ENCODE measurements at regions not wholly inside any gene's neighbourhood (a gene's known extent, or its start where the extent isn't known, plus 50 kb on each side); places are given as distances from the start of the nearest gene placed in this dataset.

DNA sequence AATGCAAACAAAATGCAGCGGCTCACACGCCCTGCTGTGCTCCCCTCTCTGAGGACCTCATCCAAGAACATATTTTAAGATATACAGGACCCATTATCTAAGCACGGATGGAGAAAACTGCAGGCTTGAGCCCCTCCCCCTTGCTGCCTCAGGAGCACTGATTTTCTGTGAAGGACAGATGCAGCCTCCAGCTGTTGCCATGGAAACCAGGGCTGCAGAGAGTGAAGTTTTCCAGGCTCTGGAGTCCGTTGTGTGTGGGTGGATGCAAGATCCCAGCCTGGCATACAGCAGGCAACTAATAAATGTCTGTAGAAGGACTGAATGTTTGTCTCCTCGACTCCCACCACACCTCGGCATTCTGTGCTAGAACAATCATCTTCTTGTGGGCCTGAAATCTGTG, 105.6 kb upstream of the PEG3 start:
- DNase-seq (ENCODE audit: low spot score), result no peak

DNA sequence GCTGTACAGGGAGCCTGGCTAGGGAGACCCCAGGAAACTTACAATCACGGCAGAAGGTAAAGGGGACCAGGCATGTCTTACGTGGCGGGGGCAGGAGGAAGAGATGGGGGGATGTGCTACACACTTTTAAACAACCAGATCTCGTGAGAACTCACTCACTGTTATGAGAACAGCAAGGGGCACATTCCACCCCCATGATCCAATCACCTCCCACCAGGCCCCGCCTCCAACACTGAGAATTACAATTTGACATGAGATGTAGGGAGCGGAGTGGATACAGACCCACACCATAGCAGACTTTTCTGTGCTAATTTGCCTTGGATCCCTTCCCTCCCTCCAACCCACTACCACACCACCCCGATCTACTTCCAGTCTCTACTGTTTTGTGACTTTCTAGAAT, 106.7 kb upstream of the PEG3 start:
- DNase-seq (ENCODE audit: low spot score), result no peak

- DNase-seq (ENCODE audit: low spot score), result no peak
These were observed 109.1 kb upstream of the PEG3 start for GRCh38 chr19:56949626-56950025.

DNA sequence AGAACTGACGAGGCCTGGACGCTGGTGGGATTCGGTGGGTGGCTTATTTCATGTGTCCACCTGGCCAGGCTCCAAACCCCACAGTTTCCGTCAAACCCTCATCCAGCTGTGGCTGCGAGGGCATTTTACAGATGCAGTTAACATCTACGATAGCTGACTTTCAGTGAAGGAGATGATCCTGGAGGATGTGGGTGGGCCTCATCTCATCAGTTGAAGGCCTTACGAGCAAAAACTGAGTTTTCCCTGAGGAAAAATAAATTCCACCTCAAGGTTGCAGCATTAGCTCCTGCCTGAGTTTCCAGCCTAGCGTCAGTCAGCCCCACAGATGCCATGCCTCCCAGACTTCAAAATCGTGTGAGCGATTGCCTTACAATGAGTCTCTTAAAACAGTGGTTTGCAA, 111.1 kb upstream of the PEG3 start:
- no peak for DNase-seq (ENCODE audit: low spot score)

GRCh38 chr19:56953470-56953869, 112.9 kb upstream of the PEG3 start:
- no peak for DNase-seq (ENCODE audit: low spot score)

DNA sequence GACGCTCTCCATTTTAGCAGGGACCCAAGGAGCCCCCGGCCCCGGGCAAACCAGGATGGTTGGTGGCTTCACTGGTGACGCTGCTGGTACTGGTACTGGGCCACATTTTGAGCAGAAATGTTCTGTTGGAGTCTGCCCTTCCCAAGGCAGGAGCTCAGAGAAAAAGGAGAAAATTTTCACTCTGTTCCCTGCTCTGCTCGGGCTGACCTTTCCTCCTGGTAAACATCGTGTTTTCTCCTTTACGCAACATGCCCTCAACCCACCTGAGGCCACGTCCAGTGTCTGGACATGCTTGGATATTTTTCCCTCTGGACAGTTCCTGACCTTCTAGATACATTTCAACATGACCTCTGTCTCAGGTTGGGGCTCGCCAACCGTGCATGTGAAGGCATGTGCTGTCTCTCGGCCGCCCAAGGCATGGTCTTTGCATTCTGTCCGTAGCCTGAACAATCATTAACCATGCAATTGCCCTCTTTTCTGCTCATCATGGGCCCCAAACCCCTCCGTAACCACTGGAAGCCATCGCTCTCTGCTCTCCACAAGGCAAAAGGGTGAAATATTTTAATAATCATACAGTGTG, 115.2 kb upstream of the PEG3 start:
- DNase-seq (ENCODE audit: low spot score), result no peak

GRCh38 chr19:56956503-56957226, 116.1 kb upstream of the PEG3 start:
- DNase-seq (ENCODE audit: low spot score), result no peak

DNA sequence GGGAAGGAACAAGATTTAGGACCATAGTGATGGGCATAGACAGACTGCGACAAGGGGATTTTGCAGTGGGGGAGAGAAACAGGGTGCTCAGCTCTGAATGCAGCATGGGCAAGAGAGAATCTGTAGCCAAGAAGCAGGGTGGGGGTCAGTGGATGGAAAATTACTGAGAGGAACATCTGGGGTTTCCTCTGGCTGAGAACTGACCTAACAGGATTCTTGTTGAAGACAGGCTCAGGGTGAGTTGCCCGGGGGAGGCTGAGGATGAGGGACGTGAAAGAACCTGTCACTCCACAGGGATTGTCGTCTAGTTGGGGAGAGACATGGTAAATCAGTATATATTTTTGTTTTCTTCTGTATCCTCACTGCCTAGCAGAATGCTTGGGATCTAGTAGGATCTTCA, 118.7 kb upstream of the PEG3 start:
- no peak for DNase-seq (ENCODE audit: low spot score)

DNA sequence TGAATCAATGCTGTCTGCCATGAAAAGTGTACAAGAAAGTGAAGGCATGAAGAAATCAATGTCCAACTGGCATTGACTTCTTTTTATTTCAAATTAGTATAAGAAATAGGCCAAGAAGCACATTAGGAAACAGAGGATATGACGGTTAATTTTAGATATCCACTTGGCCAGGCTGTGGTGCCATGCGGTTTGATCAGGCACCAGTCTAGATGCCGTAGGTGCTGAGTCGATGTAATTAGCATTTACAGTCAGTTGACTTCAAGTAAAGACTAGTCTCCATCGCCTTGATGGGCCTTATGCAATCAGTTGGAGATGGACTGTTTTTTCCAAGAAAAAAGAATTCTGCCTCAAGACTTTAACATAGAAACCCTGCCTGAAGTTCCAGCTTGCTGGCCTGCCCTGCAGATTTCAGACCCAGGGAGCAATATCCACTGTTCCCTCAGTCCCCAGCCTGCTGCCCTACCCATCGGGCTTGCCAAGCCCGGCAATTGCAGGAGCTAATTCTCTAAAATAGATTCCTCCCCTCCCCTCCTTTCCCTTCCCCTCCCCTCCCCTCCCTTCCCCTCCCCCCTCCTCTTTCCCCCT, 120.5 kb upstream of the PEG3 start:
- no peak for DNase-seq (ENCODE audit: low spot score)

DNA sequence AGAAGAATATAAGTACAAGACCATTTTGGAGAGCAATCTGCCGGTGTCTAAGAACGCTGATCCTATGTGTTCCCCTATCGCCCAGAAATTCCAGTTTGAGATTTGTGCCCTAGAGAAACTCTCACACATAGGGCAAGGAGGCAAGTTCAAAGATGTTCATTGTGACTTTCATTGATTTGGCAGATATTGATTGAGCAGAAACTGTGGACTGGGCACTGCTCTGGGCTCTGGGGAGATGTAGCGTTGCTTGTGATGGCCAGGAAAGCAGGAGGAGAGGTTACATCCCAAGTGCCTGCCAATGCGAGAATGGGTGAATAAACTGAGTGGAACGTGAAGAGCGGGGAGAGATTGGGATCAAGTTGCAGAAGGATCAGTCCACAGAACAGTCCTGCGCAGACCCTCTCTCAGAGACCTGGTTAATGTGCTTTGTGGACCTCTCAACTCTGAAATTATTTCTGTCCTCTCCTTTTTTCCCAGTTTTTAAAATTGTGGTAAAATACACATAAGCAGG, 123.9 kb upstream of the PEG3 start:
- DNase-seq (ENCODE audit: low spot score), result no peak

DNA sequence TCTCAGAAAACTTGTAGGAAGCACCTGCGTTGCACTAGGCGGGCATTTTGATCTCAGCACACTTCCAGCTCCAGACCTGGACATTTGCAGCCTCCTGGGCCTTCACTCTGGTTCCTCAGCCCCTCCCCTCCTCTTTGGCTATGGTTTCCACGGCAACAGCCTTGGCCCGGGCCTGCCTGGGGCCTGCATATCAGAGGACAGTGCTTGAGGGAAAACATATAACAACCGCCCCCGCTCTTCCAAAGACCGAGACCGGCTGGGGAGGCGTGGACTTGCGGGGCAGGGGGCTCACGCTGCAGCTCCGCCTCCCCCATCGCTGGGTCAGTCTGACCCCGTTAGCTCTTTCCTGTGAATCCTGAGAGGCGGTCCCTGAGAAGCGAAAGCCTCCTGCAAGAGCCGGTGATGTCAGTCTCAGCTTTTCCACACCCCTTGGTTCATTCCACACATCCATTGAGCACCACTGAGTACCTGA, 125.7 kb upstream of the PEG3 start:
- DNase-seq (ENCODE audit: low spot score), result no peak

GRCh38 chr19:56966697-56967299, 126.3 kb upstream of the PEG3 start:
- DNase-seq (ENCODE audit: low spot score), result no peak

- no peak for DNase-seq (ENCODE audit: low spot score)
These were observed 128.6 kb upstream of the PEG3 start for GRCh38 chr19:56969156-56969555.

- DNase-seq (ENCODE audit: low spot score), result peak; percentile 10
These were observed 129.2 kb upstream of the PEG3 start for GRCh38 chr19:56969759-56970178.

GRCh38 chr19:56971230-56971629, 130.7 kb upstream of the PEG3 start:
- DNase-seq (ENCODE audit: low spot score), result no peak

DNA sequence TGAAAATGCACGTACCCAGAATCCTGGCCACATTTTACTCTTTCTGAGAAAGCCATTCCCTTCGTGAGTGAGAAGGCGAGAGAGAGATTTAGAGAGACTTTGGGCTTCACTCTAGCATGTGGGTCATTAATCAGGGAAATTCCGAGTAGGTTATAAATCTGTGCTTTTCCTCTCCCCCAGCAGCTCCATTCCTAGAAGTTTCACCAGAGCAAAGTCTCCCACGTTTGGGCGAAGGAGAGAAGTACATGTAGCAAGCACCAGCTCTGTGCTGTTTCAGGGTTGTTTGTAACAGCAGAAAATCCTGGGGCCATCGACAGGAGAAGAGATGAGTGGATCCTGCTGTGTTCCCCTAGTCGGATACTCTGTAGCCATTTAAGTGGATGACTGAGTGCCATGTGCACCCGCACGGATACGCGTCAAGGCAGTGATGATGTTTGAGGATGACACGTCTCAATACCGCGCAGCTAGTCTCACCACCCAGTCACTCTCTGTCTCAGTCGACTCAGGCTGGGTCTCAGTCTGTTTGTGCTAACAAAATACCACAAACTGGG, 131.8 kb upstream of the PEG3 start:
- DNase-seq (ENCODE audit: low spot score), result no peak

GRCh38 chr19:56973713-56974555, 133.4 kb upstream of the PEG3 start:
- no peak for DNase-seq (ENCODE audit: low spot score)

- no peak for DNase-seq (ENCODE audit: low spot score)
These were observed 134.2 kb upstream of the PEG3 start for GRCh38 chr19:56974556-56975207.

GRCh38 chr19:56976300-56976699, 135.8 kb upstream of the PEG3 start:
- no peak for DNase-seq (ENCODE audit: low spot score)

DNA sequence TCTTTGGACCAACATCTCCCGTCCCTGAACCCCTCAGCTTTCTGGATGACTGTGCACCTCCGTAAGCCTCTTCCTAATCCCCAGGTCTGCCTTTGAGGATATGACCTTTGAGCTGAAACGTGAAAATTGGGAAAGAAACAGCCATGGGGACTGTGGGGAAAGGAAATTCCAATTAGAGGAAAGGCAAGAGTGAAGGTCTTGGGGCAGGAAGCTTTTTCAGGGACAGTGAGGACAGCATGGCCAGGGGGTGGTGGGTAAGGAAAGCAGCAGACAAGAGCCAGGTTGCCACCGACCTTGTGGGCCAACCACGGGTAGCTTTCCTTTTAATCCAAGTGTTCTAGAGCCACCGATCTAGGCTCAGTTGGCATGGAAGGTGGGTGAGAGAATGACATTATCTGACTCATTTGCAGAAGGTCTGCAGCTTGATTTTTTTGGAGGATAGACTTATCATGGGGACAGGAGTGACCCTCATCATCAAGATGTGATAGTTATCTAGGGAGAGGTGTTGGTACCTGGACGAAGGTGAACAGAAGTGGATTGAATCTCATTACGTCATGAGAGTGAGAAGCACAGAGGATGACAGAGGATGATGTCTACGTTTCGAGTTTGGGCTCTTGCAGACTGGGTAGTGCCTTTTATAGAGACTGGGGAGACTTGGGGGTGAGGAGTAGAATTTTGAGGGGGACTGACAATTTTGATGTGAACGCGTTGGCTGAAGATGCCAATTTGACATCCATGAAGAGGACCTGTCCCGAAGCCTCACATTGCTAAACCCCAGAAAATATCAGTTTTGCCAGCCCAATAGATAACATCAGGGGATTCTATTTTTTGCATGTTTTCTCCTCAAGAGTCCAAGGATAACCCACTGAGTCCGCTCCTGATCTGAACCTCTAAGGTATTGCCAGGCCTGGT, 136.7 kb upstream of the PEG3 start:
- DNase-seq (ENCODE audit: low spot score), result no peak
